Stimulated activated CD8-positive, alpha-beta memory T cell treated with anti-CD3 and anti-CD28 coated beads, Interleukin-2, amount 100 ng/mL, for 1 hour (primary cell): ENCODE measurements at regions not wholly inside any gene's neighbourhood (a gene's known extent, or its start where the extent isn't known, plus 50 kb on each side); places are given as distances from the start of the nearest gene placed in this dataset.
"Not testable (repeated sequence)": the region's sequence is repeated elsewhere in the genome, so short reads cannot be mapped to it uniquely, and the experiment has no call there.

Experiments
- DNase-seq, 2 donors: peaks; one replicate each; pipeline ENCODE4 v3.0.0-alpha.2; 2020; ENCODE audit warnings: low read depth in 2 of 2

GRCh38 chr3:70738291-70738681, 425.8 kb upstream of the MDFIC2 start:
- no peak for DNase-seq

- DNase-seq, result no peak
Observed at GRCh38 chr3:70737666-70738290, 425.3 kb upstream of the MDFIC2 start.

GRCh38 chr3:70736009-70736408, 423.6 kb upstream of the MDFIC2 start:
- DNase-seq, result no peak

GRCh38 chr3:70734756-70735155, 422.3 kb upstream of the MDFIC2 start:
- DNase-seq, result no peak

- no peak for DNase-seq
Observed at GRCh38 chr3:70731046-70731445, 418.6 kb upstream of the MDFIC2 start.

- DNase-seq, result no peak
Observed at GRCh38 chr3:70729845-70730244, 417.4 kb upstream of the MDFIC2 start.

GRCh38 chr3:70728311-70728710, 415.9 kb upstream of the MDFIC2 start:
- no peak for DNase-seq

GRCh38 chr3:70726961-70727360, 414.5 kb upstream of the MDFIC2 start:
- no peak for DNase-seq

- DNase-seq, result no peak
Observed at GRCh38 chr3:70726096-70726938, 413.9 kb upstream of the MDFIC2 start.

- no peak for DNase-seq
Observed at GRCh38 chr3:70722018-70722417, 409.6 kb upstream of the MDFIC2 start.

- no peak for DNase-seq
Observed at GRCh38 chr3:70716832-70717231, 404.4 kb upstream of the MDFIC2 start.

GRCh38 chr3:70712449-70713082, 400.1 kb upstream of the MDFIC2 start:
- no peak for DNase-seq

- DNase-seq, result no peak
Observed at GRCh38 chr3:70703305-70704102, 391.1 kb upstream of the MDFIC2 start.

- no peak for DNase-seq
Observed at GRCh38 chr3:70702132-70702531, 389.7 kb upstream of the MDFIC2 start.

- DNase-seq, result no peak
Observed at GRCh38 chr3:70684701-70685100, 372.3 kb upstream of the MDFIC2 start.

GRCh38 chr3:70675810-70676209, 363.4 kb upstream of the MDFIC2 start:
- not testable (repeated sequence) for DNase-seq

- no peak for DNase-seq
Observed at GRCh38 chr3:70658513-70659310, 346.3 kb upstream of the MDFIC2 start.

- no peak for DNase-seq
Observed at GRCh38 chr3:70657454-70657853, 345.0 kb upstream of the MDFIC2 start.

GRCh38 chr3:70647823-70648222, 335.4 kb upstream of the MDFIC2 start:
- no peak for DNase-seq

- no peak for DNase-seq
Observed at GRCh38 chr3:70647094-70647493, 334.7 kb upstream of the MDFIC2 start.

GRCh38 chr3:70646635-70647034, 334.2 kb upstream of the MDFIC2 start:
- no peak for DNase-seq
